Thyroid gland (tissue), 4 donors: ENCODE measurements at regions not wholly inside any gene's neighbourhood (a gene's known extent, or its start where the extent isn't known, plus 50 kb on each side); places are given as distances from the start of the nearest gene placed in this dataset.

Experiments used
- DNase-seq, 2 donors: peaks; one replicate each; pipeline ENCODE4 v3.0.0-alpha.2; 2019
- H3K27ac ChIP-seq, 3 donors: fragments of 200-600 bp; sonication (generic); 1 replicate in 2 of 3; 2 replicates in 1 of 3; pipeline ENCODE4 v1.5.1; 2016 to 2019; ENCODE audit warnings: mild to moderate bottlenecking in 1 of 3, moderate library complexity in 1 of 3
- H3K27me3 ChIP-seq: fragments of 200-600 bp; sonication (generic); one replicate; pipeline ENCODE4 v1.5.1; 2019
- H3K36me3 ChIP-seq, 2 donors: fragments of 200-600 bp; sonication (generic); one replicate each; pipeline ENCODE4 v1.5.1; 2016 to 2019
- H3K4me1 ChIP-seq, 2 donors: fragments of 200-600 bp; sonication (generic); one replicate each; pipeline ENCODE4 v1.5.1; 2017 to 2019
- H3K4me3 ChIP-seq, 3 donors: fragments of 200-600 bp; sonication (generic); replicated peaks in 1 of 3; 1 replicate in 2 of 3; 2 replicates in 1 of 3; pipeline ENCODE4 v1.5.1; 2016; ENCODE audit warnings: mild to moderate bottlenecking in 1 of 3
- H3K9me3 ChIP-seq: fragments of 200-600 bp; sonication (generic); one replicate; pipeline ENCODE4 v1.5.1; 2017
- POLR2A ChIP-seq, 2 donors: fragments of 450-650 bp; IDR thresholded peaks; one replicate each; pipeline ENCODE4 v1.6.1; 2017; ENCODE audit warnings: antibody characterized with exemption in 2 of 2, mild to moderate bottlenecking in 2 of 2, moderate library complexity in 1 of 2
- WGBS, 2 donors: methylation state at CpG; one replicate each; pipeline ENCODE4 v1.1.5; 2017; 5-methylcytosine and 5-hydroxymethylcytosine counted together
- intact Hi-C: fragments of 100-400 bp; cut with DNase I; formaldehyde crosslinking; loops from one replicate; pipeline ENCODE4 v1.15.1; 2023
- TF ChIP-seq, protein P1 (sequence below), 6 experiments: fragments of 200-600 bp in 3 of 6; fragments of 450-650 bp in 3 of 6; sonication (generic) in 3 of 6; IDR thresholded peaks; one replicate each; pipeline ENCODE4 v1.5.1; 2016 to 2019; ENCODE audit warnings: antibody characterized with exemption in 6 of 6, mild to moderate bottlenecking in 2 of 6, inconsistent platforms in 1 of 6, moderate library complexity in 1 of 6

DNA sequence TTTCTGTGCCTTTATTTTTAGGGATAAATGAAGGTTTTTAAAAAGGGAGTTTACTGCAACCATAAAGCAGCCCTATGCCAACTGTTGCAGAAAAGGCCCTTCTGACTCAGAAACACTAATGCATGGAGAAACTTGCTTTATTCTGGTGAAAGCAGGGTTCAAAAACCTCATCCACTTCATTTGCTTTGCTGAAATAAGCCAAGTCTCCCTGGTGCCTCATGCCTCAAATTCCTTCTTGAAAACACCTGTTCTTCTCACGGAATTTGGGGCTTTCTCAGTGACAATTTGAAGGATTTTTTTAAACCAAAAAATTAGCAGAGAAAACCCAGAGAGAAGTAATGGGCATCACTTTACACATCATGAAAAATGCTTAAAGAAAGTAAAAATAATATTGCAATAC is 349.0 kb downstream of the PCDH7 start:
- WGBS, 2 donors: 76 to 87% methylated on average over 1 of the region's 1 CpG

DNA sequence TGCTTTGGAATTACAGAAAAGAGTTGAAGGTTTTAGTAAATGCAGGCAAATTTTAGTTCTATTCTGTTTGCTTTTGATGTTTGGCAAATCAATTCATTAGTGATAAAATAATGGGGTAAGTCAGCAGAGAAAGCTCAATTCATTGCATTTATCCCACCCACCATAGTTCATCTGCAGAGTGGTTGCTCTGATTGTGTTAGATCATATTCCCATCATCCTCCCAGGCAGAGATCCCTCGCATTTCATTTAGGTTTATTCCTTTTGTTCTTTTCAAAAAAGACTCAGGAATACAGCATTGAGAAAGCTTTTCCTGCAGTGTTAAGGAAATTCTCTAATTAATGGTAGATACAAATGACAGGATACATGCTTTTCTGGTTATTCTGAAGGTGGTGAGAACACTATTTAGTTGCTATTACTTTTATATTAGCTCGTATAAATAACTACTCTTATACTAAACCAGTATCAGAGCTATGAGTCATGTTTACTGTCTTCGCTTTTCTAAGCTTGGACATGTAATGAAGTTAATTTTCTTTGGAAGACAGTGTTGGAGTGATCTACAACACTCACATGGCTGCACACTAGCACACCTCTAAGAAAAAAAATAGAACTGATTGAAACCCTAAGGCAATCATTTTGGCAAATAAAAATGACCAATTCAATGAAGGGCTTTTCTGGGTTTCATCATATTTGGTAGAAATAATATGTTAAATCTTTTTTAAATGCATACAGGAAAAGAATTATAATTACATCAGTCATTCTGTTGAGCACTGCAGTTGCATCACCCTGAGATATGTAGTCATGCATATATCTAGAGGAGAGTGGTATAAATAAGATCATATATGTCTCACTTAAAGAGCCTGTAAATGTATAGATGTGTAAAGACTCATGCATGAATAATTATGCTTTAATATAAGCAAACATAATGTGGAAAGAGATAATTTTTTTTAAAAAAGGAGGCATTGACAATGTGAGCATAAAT is 351.6 kb downstream of the PCDH7 start:
- Histone ChIP-seq H3K4me1 (no peaks in the 10 kb centered on the region), H3K27me3 (no peaks in the 10 kb centered on the region), H3K27ac (no peak overlapping the region), H3K9me3 (no peaks in the 10 kb centered on the region), H3K4me3 (no peak overlapping the region), H3K36me3 (no peaks in the 10 kb centered on the region)
- intact Hi-C loops: no loop called here
- TF ChIP-seq POLR2A (IDR thresholded peaks at IDR 0.05): no peak
- TF ChIP-seq, protein P1, sequence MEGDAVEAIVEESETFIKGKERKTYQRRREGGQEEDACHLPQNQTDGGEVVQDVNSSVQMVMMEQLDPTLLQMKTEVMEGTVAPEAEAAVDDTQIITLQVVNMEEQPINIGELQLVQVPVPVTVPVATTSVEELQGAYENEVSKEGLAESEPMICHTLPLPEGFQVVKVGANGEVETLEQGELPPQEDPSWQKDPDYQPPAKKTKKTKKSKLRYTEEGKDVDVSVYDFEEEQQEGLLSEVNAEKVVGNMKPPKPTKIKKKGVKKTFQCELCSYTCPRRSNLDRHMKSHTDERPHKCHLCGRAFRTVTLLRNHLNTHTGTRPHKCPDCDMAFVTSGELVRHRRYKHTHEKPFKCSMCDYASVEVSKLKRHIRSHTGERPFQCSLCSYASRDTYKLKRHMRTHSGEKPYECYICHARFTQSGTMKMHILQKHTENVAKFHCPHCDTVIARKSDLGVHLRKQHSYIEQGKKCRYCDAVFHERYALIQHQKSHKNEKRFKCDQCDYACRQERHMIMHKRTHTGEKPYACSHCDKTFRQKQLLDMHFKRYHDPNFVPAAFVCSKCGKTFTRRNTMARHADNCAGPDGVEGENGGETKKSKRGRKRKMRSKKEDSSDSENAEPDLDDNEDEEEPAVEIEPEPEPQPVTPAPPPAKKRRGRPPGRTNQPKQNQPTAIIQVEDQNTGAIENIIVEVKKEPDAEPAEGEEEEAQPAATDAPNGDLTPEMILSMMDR (IDR thresholded peaks at IDR 0.05): no peak
- no peak for DNase-seq
- WGBS, 2 donors: 85 to 87% methylated on average over 3 of the region's 3 CpGs

More for the DNA sequence above, 349.0 kb downstream of the PCDH7 start:
- no peaks in the 10 kb centered on the region for H3K9me3 ChIP-seq
- no peaks in the 10 kb centered on the region for H3K4me1 ChIP-seq
- H3K4me3 ChIP-seq: no peak overlapping the region
- no peaks in the 10 kb centered on the region for H3K36me3 ChIP-seq
- no peak for DNase-seq
- intact Hi-C loops: no loop called here
- H3K27me3 ChIP-seq: no peaks in the 10 kb centered on the region
- TF ChIP-seq POLR2A (IDR thresholded peaks at IDR 0.05): no peak
- H3K27ac ChIP-seq: no peak overlapping the region

DNA sequence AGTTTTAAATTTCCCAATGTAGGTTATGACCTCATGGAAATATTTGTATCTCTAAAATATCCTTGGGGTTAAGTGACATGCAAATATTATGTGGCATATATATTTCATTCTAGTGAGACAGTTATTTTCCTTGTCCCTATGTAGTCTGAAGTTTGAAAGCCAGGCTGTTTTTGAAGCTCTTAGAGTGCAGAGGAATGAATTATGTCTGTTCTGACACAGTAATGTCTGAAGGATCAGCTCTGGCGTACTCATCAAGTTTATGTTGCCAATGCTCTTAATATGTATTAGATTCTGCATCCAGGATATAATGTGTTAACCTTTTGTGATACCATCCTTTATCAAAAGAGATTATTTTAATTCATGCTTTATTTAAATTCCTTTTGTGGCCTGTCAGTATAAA is 355.8 kb downstream of the PCDH7 start:
- no peak for DNase-seq
- WGBS, 2 donors: 0 to 27% methylated on average over 1 of the region's 1 CpG
- TF ChIP-seq POLR2A (IDR thresholded peaks at IDR 0.05): no peak
- TF ChIP-seq, protein P1 (IDR thresholded peaks at IDR 0.05): no peak
- no peak overlapping the region for H3K4me3 ChIP-seq
- no peaks in the 10 kb centered on the region for H3K27me3 ChIP-seq
- H3K4me1 ChIP-seq: no peaks in the 10 kb centered on the region
- H3K27ac ChIP-seq: no peak overlapping the region
- intact Hi-C loops: no loop called here
- H3K36me3 ChIP-seq: no peaks in the 10 kb centered on the region
- H3K9me3 ChIP-seq: no peaks in the 10 kb centered on the region

DNA sequence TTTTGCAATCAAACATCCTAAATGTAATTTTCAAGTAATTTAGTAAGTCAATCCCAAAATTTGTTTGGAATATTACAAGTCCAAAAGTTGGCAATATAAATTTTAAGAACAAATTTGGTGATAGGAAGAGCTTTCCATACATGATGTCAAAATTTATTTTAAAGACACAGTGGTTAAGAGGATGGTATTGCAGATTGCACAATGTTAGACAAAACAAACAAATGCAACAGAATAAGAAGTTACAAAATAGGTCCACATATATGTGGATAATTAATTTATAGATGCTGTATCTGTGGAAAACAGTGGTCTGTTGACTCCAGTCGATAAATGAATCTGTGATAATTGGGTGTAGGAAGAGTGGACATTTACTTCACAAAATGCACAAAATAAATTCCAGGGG is 358.5 kb downstream of the PCDH7 start:
- H3K4me1 ChIP-seq: no peaks in the 10 kb centered on the region
- no peak overlapping the region for H3K27ac ChIP-seq
- intact Hi-C loops: no loop called here
- H3K4me3 ChIP-seq: no peak overlapping the region
- WGBS, 2 donors: 96 to 99% methylated on average over 1 of the region's 1 CpG
- TF ChIP-seq POLR2A (IDR thresholded peaks at IDR 0.05): no peak
- TF ChIP-seq, protein P1 (IDR thresholded peaks at IDR 0.05): no peak
- no peaks in the 10 kb centered on the region for H3K36me3 ChIP-seq
- H3K9me3 ChIP-seq: no peaks in the 10 kb centered on the region
- no peak for DNase-seq
- no peaks in the 10 kb centered on the region for H3K27me3 ChIP-seq

DNA sequence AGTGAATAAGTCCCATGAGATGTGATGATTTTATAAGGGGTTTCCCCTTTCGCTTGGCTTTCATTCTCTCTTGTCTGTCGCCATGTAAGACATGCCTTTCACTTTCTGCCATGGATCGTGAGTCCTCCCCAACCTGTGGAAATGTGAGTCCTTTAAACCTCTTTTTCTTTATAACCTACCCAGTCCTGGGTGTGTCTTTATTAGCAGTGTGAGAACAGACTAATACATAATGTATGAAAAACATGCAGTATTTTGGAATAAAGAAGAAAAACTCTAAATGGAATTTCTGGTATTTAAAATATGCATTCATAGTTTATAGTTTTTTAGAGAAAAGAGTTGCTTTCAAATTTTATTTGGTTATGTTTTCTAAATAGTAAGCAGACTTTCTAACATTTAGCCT is 360.7 kb downstream of the PCDH7 start:
- TF ChIP-seq POLR2A (IDR thresholded peaks at IDR 0.05): no peak
- TF ChIP-seq, protein P1 (IDR thresholded peaks at IDR 0.05): no peak
- 91 to 96% methylated on average over 3 of the region's 3 CpGs for WGBS, 2 donors

More for the DNA sequence above, 360.7 kb downstream of the PCDH7 start:
- Histone ChIP-seq H3K4me1 (no peaks in the 10 kb centered on the region), H3K27me3 (no peaks in the 10 kb centered on the region), H3K9me3 (no peaks in the 10 kb centered on the region), H3K36me3 (no peaks in the 10 kb centered on the region), H3K4me3 (no peak overlapping the region), H3K27ac (no peak overlapping the region)
- DNase-seq: no peak
- intact Hi-C loops: no loop called here
